ENCODE measurements at regions not wholly inside any gene's neighbourhood (a gene's known extent, or its start where the extent isn't known, plus 50 kb on each side); places are given as distances from the start of the nearest gene placed in this dataset.
"Not testable (repeated sequence)": the region's sequence is repeated elsewhere in the genome, so short reads cannot be mapped to it uniquely, and the experiment has no call there.

GRCh38 chr16:52929478-52930400, 123.0 kb downstream of the CHD9NB start:
- Histone ChIP-seq H3K9me3 (ENCODE audit: control insufficient read depth in 1 of 2, low read length in 2 of 2) (peaks cover 0 to 6% of the 10 kb centered on the region in 2 donors), H3K27ac (ENCODE audit: low read length) (no peak overlapping the region), H3K36me3 (ENCODE audit: control insufficient read depth in 1 of 2, insufficient read depth in 2 of 2, low read length in 2 of 2) (no peaks in the 10 kb centered on the region), H3K27me3 (ENCODE audit: low read depth, low read length) (no peaks in the 10 kb centered on the region), H3K4me1 (ENCODE audit: control insufficient read depth in 1 of 2, insufficient read depth in 2 of 2, low read length in 2 of 2) (no peaks in the 10 kb centered on the region), H3K4me3 (ENCODE audit: low read depth in 1 of 2, low read length in 2 of 2) (no peak overlapping the region)

DNA sequence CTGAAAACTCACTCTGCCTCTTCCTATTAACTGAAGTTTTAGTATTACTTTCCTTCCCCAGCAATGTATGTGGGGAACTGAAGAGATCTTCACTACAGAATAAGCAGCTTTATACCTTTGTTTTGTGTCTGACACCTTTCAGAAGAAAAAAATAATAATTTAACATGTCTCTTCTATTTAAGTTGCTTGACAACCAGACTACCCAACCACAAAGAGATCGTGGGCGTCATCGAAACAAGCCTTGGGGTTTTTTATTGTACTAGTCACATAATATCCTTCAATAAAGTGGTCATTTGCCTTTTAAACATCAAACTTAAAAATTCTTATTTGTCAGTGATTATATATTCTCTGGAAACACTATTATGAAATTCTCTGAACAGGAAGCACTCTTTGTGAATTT, 123.7 kb downstream of the CHD9NB start:
- Histone ChIP-seq H3K4me1 (ENCODE audit: control insufficient read depth in 1 of 2, insufficient read depth in 2 of 2, low read length in 2 of 2) (no peaks in the 10 kb centered on the region), H3K27ac (ENCODE audit: low read length) (no peak overlapping the region), H3K27me3 (ENCODE audit: low read depth, low read length) (no peaks in the 10 kb centered on the region), H3K4me3 (ENCODE audit: low read depth in 1 of 2, low read length in 2 of 2) (no peak overlapping the region), H3K9me3 (ENCODE audit: control insufficient read depth in 1 of 2, low read length in 2 of 2) (peaks cover 0 to 6% of the 10 kb centered on the region in 2 donors), H3K36me3 (ENCODE audit: control insufficient read depth in 1 of 2, insufficient read depth in 2 of 2, low read length in 2 of 2) (no peaks in the 10 kb centered on the region)

- H3K4me1 ChIP-seq (ENCODE audit: control insufficient read depth in 1 of 2, insufficient read depth in 2 of 2, low read length in 2 of 2) = no peaks in the 10 kb centered on the region
Observed at GRCh38 chr16:52925143-52925542, 127.6 kb downstream of the CHD9NB start.

GRCh38 chr16:52924162-52924561, 128.5 kb downstream of the CHD9NB start:
- Histone ChIP-seq H3K27me3 (ENCODE audit: low read depth, low read length) (no peaks in the 10 kb centered on the region), H3K9me3 (ENCODE audit: control insufficient read depth in 1 of 2, low read length in 2 of 2) (no peaks in the 10 kb centered on the region), H3K4me1 (ENCODE audit: control insufficient read depth in 1 of 2, insufficient read depth in 2 of 2, low read length in 2 of 2) (no peaks in the 10 kb centered on the region), H3K4me3 (ENCODE audit: low read depth in 1 of 2, low read length in 2 of 2) (no peak overlapping the region), H3K27ac (ENCODE audit: low read length) (no peak overlapping the region), H3K36me3 (ENCODE audit: control insufficient read depth in 1 of 2, insufficient read depth in 2 of 2, low read length in 2 of 2) (no peaks in the 10 kb centered on the region)

More at GRCh38 chr16:52925143-52925542, 127.6 kb downstream of the CHD9NB start:
- no peaks in the 10 kb centered on the region for H3K9me3 ChIP-seq (ENCODE audit: control insufficient read depth in 1 of 2, low read length in 2 of 2)
- H3K27ac ChIP-seq (ENCODE audit: low read length) = no peak overlapping the region
- H3K27me3 ChIP-seq (ENCODE audit: low read depth, low read length) = no peaks in the 10 kb centered on the region
- H3K4me3 ChIP-seq (ENCODE audit: low read depth in 1 of 2, low read length in 2 of 2) = no peak overlapping the region
- H3K36me3 ChIP-seq (ENCODE audit: control insufficient read depth in 1 of 2, insufficient read depth in 2 of 2, low read length in 2 of 2) = no peaks in the 10 kb centered on the region

DNA sequence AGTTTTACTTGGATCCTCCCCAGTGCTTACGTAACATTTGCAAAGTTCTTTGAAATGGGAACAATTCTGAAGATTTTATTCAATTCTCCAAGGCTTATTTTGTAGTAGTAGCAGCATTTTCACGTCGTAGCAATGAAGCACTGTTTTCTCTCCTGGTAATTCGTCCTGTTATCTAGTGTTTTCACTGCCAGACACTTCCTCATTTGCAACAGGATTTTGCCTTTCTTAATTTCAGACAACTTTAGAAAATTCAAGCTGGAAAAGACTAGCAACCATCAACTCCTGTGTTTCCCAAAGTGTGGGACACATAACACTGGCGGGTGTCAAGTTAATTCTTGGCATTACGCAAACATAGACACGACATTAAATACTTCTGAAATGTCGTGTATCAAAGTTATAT, 131.6 kb downstream of the CHD9NB start:
- Histone ChIP-seq H3K27me3 (ENCODE audit: low read depth, low read length) (no peaks in the 10 kb centered on the region), H3K9me3 (ENCODE audit: control insufficient read depth in 1 of 2, low read length in 2 of 2) (no peaks in the 10 kb centered on the region), H3K4me1 (ENCODE audit: control insufficient read depth in 1 of 2, insufficient read depth in 2 of 2, low read length in 2 of 2) (no peaks in the 10 kb centered on the region), H3K27ac (ENCODE audit: low read length) (no peak overlapping the region), H3K36me3 (ENCODE audit: control insufficient read depth in 1 of 2, insufficient read depth in 2 of 2, low read length in 2 of 2) (no peaks in the 10 kb centered on the region), H3K4me3 (ENCODE audit: low read depth in 1 of 2, low read length in 2 of 2) (no peak overlapping the region)

DNA sequence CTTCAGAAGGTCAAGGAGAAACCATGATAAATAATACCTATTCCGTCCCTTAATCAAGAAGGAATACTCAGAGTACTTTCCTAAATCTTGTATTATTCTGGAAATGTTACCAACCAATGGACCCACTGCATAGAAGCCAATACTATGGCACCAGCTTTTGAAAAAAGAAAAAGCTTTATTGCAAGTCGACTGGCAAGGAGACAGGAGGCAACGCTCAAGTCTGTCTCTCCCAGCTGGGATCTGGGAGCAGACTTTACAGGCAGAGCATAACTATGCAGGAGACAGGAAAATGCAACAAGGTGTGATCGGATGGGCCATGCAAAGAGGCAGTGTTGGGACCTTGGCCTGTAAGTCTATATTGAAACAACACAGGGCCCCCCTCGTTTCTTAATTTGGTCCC, 132.4 kb downstream of the CHD9NB start:
- Histone ChIP-seq H3K4me3 (ENCODE audit: low read depth in 1 of 2, low read length in 2 of 2) (no peak overlapping the region), H3K27me3 (ENCODE audit: low read depth, low read length) (no peaks in the 10 kb centered on the region), H3K36me3 (ENCODE audit: control insufficient read depth in 1 of 2, insufficient read depth in 2 of 2, low read length in 2 of 2) (no peaks in the 10 kb centered on the region), H3K9me3 (ENCODE audit: control insufficient read depth in 1 of 2, low read length in 2 of 2) (no peaks in the 10 kb centered on the region), H3K27ac (ENCODE audit: low read length) (no peak overlapping the region), H3K4me1 (ENCODE audit: control insufficient read depth in 1 of 2, insufficient read depth in 2 of 2, low read length in 2 of 2) (no peaks in the 10 kb centered on the region)

DNA sequence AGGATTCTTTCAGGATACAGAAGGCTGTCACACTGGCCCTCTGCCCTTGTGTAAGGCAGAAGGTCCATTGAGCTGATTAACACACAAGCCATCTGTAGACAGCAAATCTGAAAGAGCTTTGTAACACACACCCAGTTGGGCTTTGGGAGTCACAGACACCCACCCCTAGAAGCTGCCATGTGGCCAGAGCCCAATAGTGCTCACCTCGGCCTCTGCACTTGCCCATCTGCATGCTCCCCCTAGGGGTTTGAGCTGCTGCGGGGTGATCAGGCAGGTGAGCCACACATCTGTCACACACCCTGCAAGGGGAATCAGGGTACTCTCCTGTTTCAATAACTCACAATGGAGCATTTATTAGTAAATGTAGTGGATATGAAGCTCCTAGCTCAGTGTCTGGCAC, 138.3 kb downstream of the CHD9NB start:
- Histone ChIP-seq H3K27ac (ENCODE audit: low read length) (no peak overlapping the region), H3K4me1 (ENCODE audit: control insufficient read depth in 1 of 2, insufficient read depth in 2 of 2, low read length in 2 of 2) (no peaks in the 10 kb centered on the region), H3K27me3 (ENCODE audit: low read depth, low read length) (no peaks in the 10 kb centered on the region), H3K9me3 (ENCODE audit: control insufficient read depth in 1 of 2, low read length in 2 of 2) (no peaks in the 10 kb centered on the region), H3K4me3 (ENCODE audit: low read depth in 1 of 2, low read length in 2 of 2) (no peak overlapping the region), H3K36me3 (ENCODE audit: control insufficient read depth in 1 of 2, insufficient read depth in 2 of 2, low read length in 2 of 2) (no peaks in the 10 kb centered on the region)

DNA sequence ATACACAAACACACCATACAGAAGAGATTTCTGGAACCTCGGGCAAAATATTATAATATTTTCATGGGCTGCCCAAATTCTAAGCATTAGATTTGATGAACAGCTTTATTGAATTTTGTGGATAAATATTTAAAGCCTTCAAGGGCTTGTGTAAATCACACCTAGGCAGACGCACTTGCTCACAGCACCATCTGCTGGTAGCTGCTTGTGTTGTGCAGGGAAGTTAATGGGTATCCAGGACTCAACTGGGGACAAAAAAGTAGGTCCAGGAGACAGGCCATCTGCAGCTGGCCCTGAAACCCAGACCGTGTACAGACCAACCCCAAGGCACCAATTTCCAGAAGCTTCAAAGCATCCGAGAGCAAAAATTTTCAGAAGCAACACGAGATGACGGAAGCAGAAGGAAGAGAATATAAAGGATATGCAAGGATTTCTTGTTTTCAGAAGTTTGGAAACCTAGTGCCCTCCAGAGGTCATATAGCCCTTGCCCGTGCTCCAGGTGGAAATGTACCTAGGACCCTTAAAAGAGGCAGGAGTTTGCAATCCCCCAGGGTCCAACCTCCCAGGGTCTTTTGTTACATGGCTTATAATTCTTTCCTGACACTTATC, 140.0 kb downstream of the CHD9NB start:
- H3K27me3 ChIP-seq (ENCODE audit: low read depth, low read length) = no peaks in the 10 kb centered on the region
- no peak overlapping the region for H3K4me3 ChIP-seq (ENCODE audit: low read depth in 1 of 2, low read length in 2 of 2)
- H3K4me1 ChIP-seq (ENCODE audit: control insufficient read depth in 1 of 2, insufficient read depth in 2 of 2, low read length in 2 of 2) = no peaks in the 10 kb centered on the region
- H3K27ac ChIP-seq (ENCODE audit: low read length) = no peak overlapping the region
- no peaks in the 10 kb centered on the region for H3K9me3 ChIP-seq (ENCODE audit: control insufficient read depth in 1 of 2, low read length in 2 of 2)
- H3K36me3 ChIP-seq (ENCODE audit: control insufficient read depth in 1 of 2, insufficient read depth in 2 of 2, low read length in 2 of 2) = no peaks in the 10 kb centered on the region

DNA sequence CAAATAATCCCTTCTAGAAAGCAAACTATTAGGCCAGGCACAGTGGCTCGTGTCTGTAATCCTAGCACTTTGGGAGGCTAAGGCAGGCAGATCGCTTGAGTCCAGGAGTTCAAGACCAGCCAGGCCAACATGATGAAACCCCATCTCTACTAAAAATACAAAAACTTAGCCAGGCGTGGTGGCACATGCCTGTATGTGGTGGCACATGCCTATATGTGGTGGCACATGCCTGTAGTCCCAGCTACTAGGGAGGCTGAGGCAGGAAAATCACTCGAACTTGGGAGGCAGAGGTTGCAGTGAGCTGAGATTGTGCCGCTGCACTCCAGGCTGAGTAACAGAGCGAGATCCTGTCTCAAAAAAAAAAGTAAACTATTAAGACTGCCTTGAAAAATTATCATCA, 144.6 kb downstream of the CHD9NB start:
- H3K4me3 ChIP-seq (ENCODE audit: low read depth in 1 of 2, low read length in 2 of 2); H3K27me3 ChIP-seq (ENCODE audit: low read depth, low read length); H3K27ac ChIP-seq (ENCODE audit: low read length); H3K9me3 ChIP-seq (ENCODE audit: control insufficient read depth in 1 of 2, low read length in 2 of 2); H3K4me1 ChIP-seq (ENCODE audit: control insufficient read depth in 1 of 2, insufficient read depth in 2 of 2, low read length in 2 of 2); H3K36me3 ChIP-seq (ENCODE audit: control insufficient read depth in 1 of 2, insufficient read depth in 2 of 2, low read length in 2 of 2): not testable (repeated sequence)

DNA sequence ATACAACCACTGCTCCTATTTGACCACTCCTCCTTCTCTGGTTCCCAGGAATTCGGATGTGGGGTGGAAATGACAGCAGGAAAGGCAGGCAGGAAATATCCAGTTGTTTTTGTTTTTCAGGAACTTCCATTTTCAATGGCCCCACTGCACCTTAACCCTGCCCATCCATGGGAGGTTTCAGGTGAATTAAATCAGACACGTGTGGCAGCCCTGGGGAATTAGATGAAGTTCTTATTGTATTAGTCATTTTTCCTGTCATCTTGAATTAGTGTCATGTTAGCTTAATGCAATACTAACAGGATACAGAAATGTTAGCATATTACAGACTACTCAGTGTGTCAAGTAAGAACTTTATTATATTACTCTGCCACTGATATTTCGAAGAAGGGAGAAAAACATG, 146.4 kb downstream of the CHD9NB start:
- Histone ChIP-seq H3K4me3 (ENCODE audit: low read depth in 1 of 2, low read length in 2 of 2) (no peak overlapping the region), H3K4me1 (ENCODE audit: control insufficient read depth in 1 of 2, insufficient read depth in 2 of 2, low read length in 2 of 2) (no peaks in the 10 kb centered on the region), H3K36me3 (ENCODE audit: control insufficient read depth in 1 of 2, insufficient read depth in 2 of 2, low read length in 2 of 2) (no peaks in the 10 kb centered on the region), H3K27me3 (ENCODE audit: low read depth, low read length) (no peaks in the 10 kb centered on the region), H3K9me3 (ENCODE audit: control insufficient read depth in 1 of 2, low read length in 2 of 2) (no peaks in the 10 kb centered on the region), H3K27ac (ENCODE audit: low read length) (no peak overlapping the region)

DNA sequence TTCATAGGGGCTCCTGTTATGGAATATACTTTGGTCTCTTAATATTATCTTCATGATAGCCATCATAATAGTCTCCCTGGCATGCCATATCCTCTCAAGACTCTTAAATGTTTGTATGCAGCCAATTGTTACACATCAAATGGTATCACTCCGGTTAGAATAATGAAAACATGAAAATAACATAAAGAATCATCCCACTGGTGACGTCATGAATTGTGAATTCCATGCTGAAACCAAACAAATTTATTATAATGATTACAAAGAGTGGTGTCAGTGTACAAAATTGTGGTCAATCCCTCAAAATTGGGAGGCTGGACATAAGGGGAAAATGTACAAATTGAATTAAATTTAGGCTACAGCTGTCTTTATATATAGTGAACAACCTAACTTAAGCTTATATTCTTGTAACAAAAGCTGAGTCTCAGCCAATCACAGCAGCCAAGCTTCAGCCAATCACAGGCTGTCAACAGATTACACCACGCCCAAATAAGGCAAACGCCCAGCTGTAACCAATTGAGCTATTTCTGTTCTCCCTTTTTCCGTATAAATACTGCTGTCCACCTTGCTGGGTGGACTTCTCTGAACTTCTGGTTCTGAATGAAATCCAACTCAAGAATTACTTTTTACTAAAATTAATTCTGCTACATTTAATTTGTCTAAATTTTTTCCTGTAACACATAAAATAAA, 156.1 kb downstream of the CHD9NB start:
- Histone ChIP-seq H3K27ac (ENCODE audit: low read length) (no peak overlapping the region), H3K4me1 (ENCODE audit: control insufficient read depth in 1 of 2, insufficient read depth in 2 of 2, low read length in 2 of 2) (no peaks in the 10 kb centered on the region), H3K36me3 (ENCODE audit: control insufficient read depth in 1 of 2, insufficient read depth in 2 of 2, low read length in 2 of 2) (no peaks in the 10 kb centered on the region), H3K4me3 (ENCODE audit: low read depth in 1 of 2, low read length in 2 of 2) (no peak overlapping the region), H3K27me3 (ENCODE audit: low read depth, low read length) (no peaks in the 10 kb centered on the region), H3K9me3 (ENCODE audit: control insufficient read depth in 1 of 2, low read length in 2 of 2) (no peaks in the 10 kb centered on the region)
